ENCODE measurements at regions not wholly inside any gene's neighbourhood (a gene's known extent, or its start where the extent isn't known, plus 50 kb on each side); places are given as distances from the start of the nearest gene placed in this dataset.

GRCh38 chrX:33324099-33324498, 112.8 kb upstream of the DMD start:
- Histone ChIP-seq H3K27ac (ENCODE audit: low read depth in 1 of 2, low read length in 2 of 2) (no peak overlapping the region), H3K9me3 (ENCODE audit: control insufficient read depth in 4 of 4, low read length in 3 of 4) (no peaks in the 10 kb centered on the region), H3K4me3 (ENCODE audit: low read depth in 1 of 3, low read length in 3 of 3) (no peak overlapping the region), H3K36me3 (ENCODE audit: control insufficient read depth in 4 of 4, insufficient read depth in 3 of 4, low read depth in 1 of 4, low read length in 3 of 4) (no peaks in the 10 kb centered on the region), H3K27me3 (ENCODE audit: control insufficient read depth in 4 of 4, insufficient read depth in 4 of 4, low read length in 3 of 4) (peaks cover 0 to 4% (median 0%) of the 10 kb centered on the region in 4 donors), H3K9ac (ENCODE audit: low read depth in 1 of 2, low read length in 2 of 2) (no peak overlapping the region), H3K4me1 (ENCODE audit: control insufficient read depth in 4 of 4, insufficient read depth in 4 of 4, low read length in 3 of 4) (no peaks in the 10 kb centered on the region)
- 81% methylated on average over 2 of the region's 2 CpGs for WGBS
- no peak for DNase-seq (ENCODE audit: low spot score)
- TF ChIP-seq RXRA (IDR thresholded peaks at IDR 0.05), result no peak
- no peak for TF ChIP-seq NR2F2 (IDR thresholded peaks at IDR 0.05)
- TF ChIP-seq REST (IDR thresholded peaks at IDR 0.05), result no peak
- TF ChIP-seq JUND (IDR thresholded peaks at IDR 0.05), result no peak
- TF ChIP-seq ZBTB33 (IDR thresholded peaks at IDR 0.05), result no peak
- no peak for TF ChIP-seq YY1 (IDR thresholded peaks at IDR 0.05)
- no peak for TF ChIP-seq TAF1 (conservative IDR thresholded peaks at IDR 0.05)
- TF ChIP-seq CTCF (IDR thresholded peaks at IDR 0.05; ENCODE audit: low read depth, low read length, missing input control), result no peak
- TF ChIP-seq SP1 (IDR thresholded peaks at IDR 0.05), result no peak
- no peak for TF ChIP-seq RAD21 (IDR thresholded peaks at IDR 0.05)
- TF ChIP-seq FOXA1 (IDR thresholded peaks at IDR 0.05), result no peak
- TF ChIP-seq GABPA (IDR thresholded peaks at IDR 0.05 in 1 of 2, conservative IDR thresholded peaks at IDR 0.05 in 1 of 2), result no peak
- no peak for TF ChIP-seq HNF4A (conservative IDR thresholded peaks at IDR 0.05)
- TF ChIP-seq FOXA2 (IDR thresholded peaks at IDR 0.05), result no peak

- DNase-seq (ENCODE audit: low spot score), result no peak
- Histone ChIP-seq H3K4me3 (ENCODE audit: low read depth in 1 of 3, low read length in 3 of 3) (no peak overlapping the region), H3K9me3 (ENCODE audit: control insufficient read depth in 4 of 4, low read length in 3 of 4) (no peaks in the 10 kb centered on the region), H3K4me1 (ENCODE audit: control insufficient read depth in 4 of 4, insufficient read depth in 4 of 4, low read length in 3 of 4) (no peaks in the 10 kb centered on the region), H3K36me3 (ENCODE audit: control insufficient read depth in 4 of 4, insufficient read depth in 3 of 4, low read depth in 1 of 4, low read length in 3 of 4) (no peaks in the 10 kb centered on the region), H3K27ac (ENCODE audit: low read depth in 1 of 2, low read length in 2 of 2) (no peak overlapping the region), H3K9ac (ENCODE audit: low read depth in 1 of 2, low read length in 2 of 2) (no peak overlapping the region), H3K27me3 (ENCODE audit: control insufficient read depth in 4 of 4, insufficient read depth in 4 of 4, low read length in 3 of 4) (no peaks in the 10 kb centered on the region)
- WGBS, result 94% methylated on average over 2 of the region's 2 CpGs
- TF ChIP-seq MAX (IDR thresholded peaks at IDR 0.05), result no peak
- no peak for TF ChIP-seq SP1 (IDR thresholded peaks at IDR 0.05)
- TF ChIP-seq FOXA1 (IDR thresholded peaks at IDR 0.05), result no peak
- TF ChIP-seq CTCF (IDR thresholded peaks at IDR 0.05; ENCODE audit: low read depth, low read length, missing input control), result no peak
- no peak for TF ChIP-seq NR2F2 (IDR thresholded peaks at IDR 0.05)
- no peak for TF ChIP-seq ATF3 (IDR thresholded peaks at IDR 0.05)
- TF ChIP-seq EGR1 (IDR thresholded peaks at IDR 0.05; ENCODE audit: low read depth in 2 of 2), result no peak
- TF ChIP-seq RXRA (IDR thresholded peaks at IDR 0.05), result no peak
- no peak for TF ChIP-seq YY1 (IDR thresholded peaks at IDR 0.05)
- no peak for TF ChIP-seq JUND (IDR thresholded peaks at IDR 0.05)
- no peak for TF ChIP-seq FOXA2 (IDR thresholded peaks at IDR 0.05)
- no peak for TF ChIP-seq ZBTB33 (IDR thresholded peaks at IDR 0.05)
- TF ChIP-seq HNF4A (conservative IDR thresholded peaks at IDR 0.05), result no peak
Measured at GRCh38 chrX:33307911-33308354, 96.6 kb upstream of the DMD start.
